GM23338 (cell line): ENCODE measurements at regions not wholly inside any gene's neighbourhood (a gene's known extent, or its start where the extent isn't known, plus 50 kb on each side); places are given as distances from the start of the nearest gene placed in this dataset.
A peak's percentile ranks its signal among the peaks of the same experiment; 100 is the strongest.

ENCODE experiments used
- ATAC-seq: fragments of 200-7000 bp; cut with Tn5 transposase; 3 replicates; pipeline ENCODE4 v1.9.1; 2020
- DNase-seq: peaks from one replicate; pipeline ENCODE4 v3.0.0-alpha.2; 2015; ENCODE audit warnings: low spot score
- H2AFZ ChIP-seq: fragments of 200-600 bp; sonication (generic); 2 replicates; pipeline ENCODE4 v1.8.0; 2016; ENCODE audit warnings: antibody characterized with exemption, mild to moderate bottlenecking, moderate library complexity
- H3F3A ChIP-seq: fragments of 200-600 bp; sonication (generic); replicated peaks from 2 replicates; pipeline ENCODE4 v1.8.0; 2017; ENCODE audit warnings: antibody characterized with exemption, mixed run types, low read depth
- H3K27ac ChIP-seq: fragments of 200-600 bp; sonication (generic); 2 replicates; pipeline ENCODE4 v1.6.1; 2016; ENCODE audit warnings: low read depth
- H3K27me3 ChIP-seq: fragments of 200-600 bp; sonication (generic); 2 replicates; pipeline ENCODE4 v1.8.0; 2016; ENCODE audit warnings: mild to moderate bottlenecking, mixed run types, moderate library complexity; ENCODE audit not compliant: insufficient read depth
- H3K36me3 ChIP-seq: fragments of 200-600 bp; sonication (generic); 2 replicates; pipeline ENCODE4 v1.8.0; 2016; ENCODE audit warnings: mild to moderate bottlenecking; ENCODE audit not compliant: insufficient read depth
- H3K4me1 ChIP-seq: fragments of 200-600 bp; sonication (generic); 2 replicates; pipeline ENCODE4 v1.8.0; 2016; ENCODE audit warnings: mild to moderate bottlenecking, moderate library complexity; ENCODE audit not compliant: insufficient read depth
- H3K4me2 ChIP-seq: fragments of 200-600 bp; sonication (generic); 2 replicates; pipeline ENCODE4 v1.7.1; 2017; ENCODE audit warnings: mixed run types
- H3K4me3 ChIP-seq: fragments of 200-600 bp; sonication (generic); 2 replicates; pipeline ENCODE4 v1.6.1; 2016; ENCODE audit warnings: mixed run types
- H3K79me2 ChIP-seq: fragments of 200-600 bp; sonication (generic); replicated peaks from 2 replicates; pipeline ENCODE4 v1.8.0; 2017; ENCODE audit warnings: mild to moderate bottlenecking; ENCODE audit not compliant: insufficient read depth
- H3K9me2 ChIP-seq: fragments of 200-600 bp; sonication (generic); 2 replicates; pipeline ENCODE4 v1.8.0; 2017; ENCODE audit not compliant: insufficient read depth
- H4K20me1 ChIP-seq: fragments of 200-600 bp; sonication (generic); replicated peaks from 2 replicates; pipeline ENCODE4 v1.8.0; 2017; ENCODE audit warnings: mild to moderate bottlenecking; ENCODE audit not compliant: insufficient read depth
- H3K27ac Mint-ChIP-seq: 2 replicates; pipeline ENCODE4 v1.8.0; 2020; ENCODE audit warnings: inconsistent platforms, mild to moderate bottlenecking, moderate library complexity, mixed read lengths
- H3K27me3 Mint-ChIP-seq: 3 replicates; pipeline ENCODE4 v1.8.0; 2022; ENCODE audit warnings: low read depth, mild to moderate bottlenecking, moderate library complexity, mixed read lengths, inconsistent platforms; ENCODE audit not compliant: insufficient read depth, poor library complexity
- H3K36me3 Mint-ChIP-seq: 3 replicates; pipeline ENCODE4 v1.8.0; 2021; ENCODE audit warnings: low read depth, mild to moderate bottlenecking, inconsistent platforms, moderate library complexity, mixed read lengths
- H3K4me1 Mint-ChIP-seq: 3 replicates; pipeline ENCODE4 v1.8.0; 2020; ENCODE audit warnings: mild to moderate bottlenecking, inconsistent platforms, mixed read lengths
- H3K4me3 Mint-ChIP-seq: 3 replicates; pipeline ENCODE4 v1.8.0; 2021; ENCODE audit warnings: moderate library complexity, mild to moderate bottlenecking, inconsistent platforms, mixed read lengths
- H3K9me3 Mint-ChIP-seq: 3 replicates; pipeline ENCODE4 v1.8.0; 2020; ENCODE audit warnings: moderate library complexity, mild to moderate bottlenecking, inconsistent platforms, mixed read lengths
- CREB1 ChIP-seq: fragments of 250-450 bp; sonication (Bioruptor Pico); IDR thresholded peaks from 2 replicates; pipeline ENCODE4 v1.5.0; 2020; ENCODE audit warnings: low read depth, mild to moderate bottlenecking, moderate library complexity
- CTCF ChIP-seq, 2 experiments: fragments of 200-600 bp in 1 of 2; sonication (generic) in 1 of 2; conservative IDR thresholded peaks; 2 replicates each; pipeline versions ENCODE4 v1.5.1 to v1.6.1; 2016 to 2017; ENCODE audit warnings: antibody characterized with exemption in 2 of 2, low read depth in 2 of 2, mild to moderate bottlenecking in 2 of 2, moderate library complexity in 1 of 2
- ETS1 ChIP-seq: IDR thresholded peaks from 2 replicates; pipeline ENCODE4 v1.6.1; 2016; ENCODE audit warnings: antibody characterized with exemption
- EZH2 ChIP-seq: fragments of 200-600 bp; sonication (generic); IDR thresholded peaks from one replicate; pipeline ENCODE4 v1.8.0; 2017; ENCODE audit warnings: antibody characterized with exemption, mild to moderate bottlenecking, low read depth; ENCODE audit not compliant: unreplicated experiment
- JUNB ChIP-seq: IDR thresholded peaks from one replicate; pipeline ENCODE4 v1.6.1; 2016; ENCODE audit warnings: antibody characterized with exemption; ENCODE audit not compliant: unreplicated experiment
- NANOG ChIP-seq: IDR thresholded peaks from 2 replicates; pipeline ENCODE4 v1.6.1; 2016; ENCODE audit warnings: antibody characterized with exemption, borderline replicate concordance
- POLR2AphosphoS5 ChIP-seq: IDR thresholded peaks from 2 replicates; pipeline ENCODE4 v1.6.1; 2016; ENCODE audit warnings: antibody characterized with exemption, low read depth
- REST ChIP-seq: IDR thresholded peaks from one replicate; pipeline ENCODE4 v1.6.1; 2018; ENCODE audit warnings: antibody characterized with exemption; ENCODE audit not compliant: unreplicated experiment
- STAT1 ChIP-seq: IDR thresholded peaks from one replicate; pipeline ENCODE4 v1.6.1; 2016; ENCODE audit warnings: antibody characterized with exemption; ENCODE audit not compliant: unreplicated experiment
- ZNF114 ChIP-seq: fragments of 250-450 bp; sonication (Bioruptor Pico); IDR thresholded peaks from 2 replicates; pipeline ENCODE4 v1.5.0; 2020; ENCODE audit warnings: mild to moderate bottlenecking, moderate library complexity
- ZNF331 ChIP-seq: fragments of 250-450 bp; sonication (Bioruptor Pico); IDR thresholded peaks from 2 replicates; pipeline ENCODE4 v1.5.0; 2020; ENCODE audit warnings: low read depth, mild to moderate bottlenecking, moderate library complexity
- ZNF462 ChIP-seq: fragments of 250-450 bp; sonication (Bioruptor Pico); IDR thresholded peaks from 2 replicates; pipeline ENCODE4 v1.5.0; 2020; ENCODE audit warnings: mild to moderate bottlenecking, moderate library complexity

GRCh38 chr22:20641919-20642579, 131.9 kb upstream of the SERPIND1 start (continued):
- TF ChIP-seq CREB1 (CRISPR knock-in tag), result no peak
- TF ChIP-seq STAT1, result no peak
- no peak for TF ChIP-seq ETS1
- no peak for TF ChIP-seq POLR2AphosphoS5
- no peak for TF ChIP-seq CTCF (conservative IDR thresholded peaks at IDR 0.05; ENCODE audit: low read depth in 2 of 2)
- no peak for TF ChIP-seq REST
- TF ChIP-seq ZNF331 (CRISPR knock-in tag), result no peak
- no peak for TF ChIP-seq ZNF114
- no peak for TF ChIP-seq EZH2
- no peak for TF ChIP-seq NANOG
- no peak for TF ChIP-seq JUNB

GRCh38 chr22:20642668-20643179, 131.2 kb upstream of the SERPIND1 start:
- no peak overlapping the region for H3K27ac ChIP-seq
- no peaks in the 10 kb centered on the region for H3K27me3 ChIP-seq
- Mint-ChIP-seq H3K27me3 (no peaks in the 10 kb centered on the region), H3K4me1 (peaks cover 8% of the 10 kb centered on the region; the same call in 2 of the 3 replicates), H3K27ac (no peak overlapping the region), H3K4me3 (no peak overlapping the region), H3K9me3 (peaks cover 4% of the 10 kb centered on the region; the same call in 2 of the 3 replicates), H3K36me3 (no peaks in the 10 kb centered on the region)
- no peaks in the 10 kb centered on the region for H3K79me2 ChIP-seq
- H3K4me2 ChIP-seq, result no peak overlapping the region
- DNase-seq, result no peak
- H3K4me1 ChIP-seq, result no peaks in the 10 kb centered on the region
- ATAC-seq, result no peak
- H3F3A ChIP-seq, result no peaks in the 10 kb centered on the region
- no peak overlapping the region for H3K4me3 ChIP-seq
- no peaks in the 10 kb centered on the region for H3K9me2 ChIP-seq
- H4K20me1 ChIP-seq, result no peaks in the 10 kb centered on the region
- no peaks in the 10 kb centered on the region for H3K36me3 ChIP-seq
- peak overlapping the region; percentile 74 for H2AFZ ChIP-seq
- no peak for TF ChIP-seq POLR2AphosphoS5
- no peak for TF ChIP-seq NANOG
- no peak for TF ChIP-seq ZNF462 (CRISPR knock-in tag)
